Kidney glomerular epithelial cell (primary cell): ENCODE measurements at regions not wholly inside any gene's neighbourhood (a gene's known extent, or its start where the extent isn't known, plus 50 kb on each side); places are given as distances from the start of the nearest gene placed in this dataset.
A peak's percentile ranks its signal among the peaks of the same experiment; 100 is the strongest.

ENCODE experiments used
- DNase-seq: peaks from one replicate; lab custom pipeline; 2025; lab: John Stamatoyannopoulos, UW

GRCh38 chr3:83092521-83093221, 1331.2 kb upstream of the GBE1 start:
- DNase-seq: no peak

- no peak for DNase-seq
Measured at GRCh38 chr3:83076041-83076440, 1314.6 kb upstream of the GBE1 start.

- no peak for DNase-seq
Measured at GRCh38 chr3:83074485-83074884, 1313.0 kb upstream of the GBE1 start.

GRCh38 chr3:83065851-83066460, 1304.5 kb upstream of the GBE1 start:
- DNase-seq: peak; percentile 11

- no peak for DNase-seq
Measured at GRCh38 chr3:83063446-83063845, 1302.0 kb upstream of the GBE1 start.

- no peak for DNase-seq
Measured at GRCh38 chr3:83048556-83048955, 1287.1 kb upstream of the GBE1 start.

- peak; percentile 33 for DNase-seq
Measured at GRCh38 chr3:83039422-83039821, 1278.0 kb upstream of the GBE1 start.

- no peak for DNase-seq
Measured at GRCh38 chr3:83035704-83036010, 1274.2 kb upstream of the GBE1 start.

GRCh38 chr3:83034806-83035703, 1273.6 kb upstream of the GBE1 start:
- DNase-seq: no peak

GRCh38 chr3:83033133-83033532, 1271.7 kb upstream of the GBE1 start:
- peak; percentile 19 for DNase-seq

GRCh38 chr3:83023086-83023485, 1261.6 kb upstream of the GBE1 start:
- DNase-seq: no peak

- DNase-seq: no peak
Measured at GRCh38 chr3:83011481-83011880, 1250.0 kb upstream of the GBE1 start.

GRCh38 chr3:83003917-83004316, 1242.5 kb upstream of the GBE1 start:
- DNase-seq: no peak

- DNase-seq: no peak
Measured at GRCh38 chr3:83002869-83003445, 1241.5 kb upstream of the GBE1 start.

- no peak for DNase-seq
Measured at GRCh38 chr3:82999777-83000176, 1238.3 kb upstream of the GBE1 start.

GRCh38 chr3:82978368-82978767, 1216.9 kb upstream of the GBE1 start:
- no peak for DNase-seq

- DNase-seq: no peak
Measured at GRCh38 chr3:82977871-82978270, 1216.4 kb upstream of the GBE1 start.

- DNase-seq: no peak
Measured at GRCh38 chr3:82973791-82974190, 1212.3 kb upstream of the GBE1 start.

GRCh38 chr3:82960379-82960778, 1198.9 kb upstream of the GBE1 start:
- no peak for DNase-seq

GRCh38 chr3:82957696-82958095, 1196.3 kb upstream of the GBE1 start:
- no peak for DNase-seq

GRCh38 chr3:82957079-82957478, 1195.6 kb upstream of the GBE1 start:
- DNase-seq: no peak

GRCh38 chr3:82954486-82954885, 1193.0 kb upstream of the GBE1 start:
- no peak for DNase-seq

- no peak for DNase-seq
Measured at GRCh38 chr3:82942041-82942440, 1180.6 kb upstream of the GBE1 start.
